Stimulated activated CD4-positive, alpha-beta T cell treated with anti-CD3 and anti-CD28 coated beads, Interleukin-12 subunit alpha, Interleukin-12 subunit beta, amount 100 ng/mL, for 4 hours (primary cell): ENCODE measurements at regions not wholly inside any gene's neighbourhood (a gene's known extent, or its start where the extent isn't known, plus 50 kb on each side); places are given as distances from the start of the nearest gene placed in this dataset.
"Not testable (repeated sequence)": the region's sequence is repeated elsewhere in the genome, so short reads cannot be mapped to it uniquely, and the experiment has no call there.

Experiments
- DNase-seq: peaks from one replicate; pipeline ENCODE4 v3.0.0-alpha.2; 2020

GRCh38 chr7:20839196-20839735 lies 52.6 kb upstream of the SP8 start:
- no peak for DNase-seq

GRCh38 chr7:20839987-20840386 lies 53.3 kb upstream of the SP8 start:
- DNase-seq = no peak

- no peak for DNase-seq
Observed at GRCh38 chr7:20846791-20847190, 60.1 kb upstream of the SP8 start.

GRCh38 chr7:20858951-20859350 lies 72.3 kb upstream of the SP8 start:
- no peak for DNase-seq

- DNase-seq = no peak
Observed at GRCh38 chr7:20861468-20861867, 74.8 kb upstream of the SP8 start.

- no peak for DNase-seq
Observed at GRCh38 chr7:20862554-20862953, 75.9 kb upstream of the SP8 start.

- no peak for DNase-seq
Observed at GRCh38 chr7:20864221-20864620, 77.5 kb upstream of the SP8 start.

GRCh38 chr7:20865684-20866083 lies 79.0 kb upstream of the SP8 start:
- no peak for DNase-seq

- DNase-seq = no peak
Observed at GRCh38 chr7:20870977-20871376, 84.3 kb upstream of the SP8 start.

GRCh38 chr7:20892776-20893175 lies 106.1 kb upstream of the SP8 start:
- no peak for DNase-seq

- no peak for DNase-seq
Observed at GRCh38 chr7:20894806-20895205, 108.1 kb upstream of the SP8 start.

- no peak for DNase-seq
Observed at GRCh38 chr7:20895563-20895962, 108.9 kb upstream of the SP8 start.

GRCh38 chr7:20896996-20897395 lies 110.3 kb upstream of the SP8 start:
- DNase-seq = no peak

- no peak for DNase-seq
Observed at GRCh38 chr7:20906801-20907453, 120.2 kb upstream of the SP8 start.

GRCh38 chr7:20911081-20911480 lies 124.4 kb upstream of the SP8 start:
- DNase-seq = no peak

- DNase-seq = no peak
Observed at GRCh38 chr7:20913853-20914252, 127.2 kb upstream of the SP8 start.

- no peak for DNase-seq
Observed at GRCh38 chr7:20916311-20916710, 129.6 kb upstream of the SP8 start.

GRCh38 chr7:20917603-20918002 lies 130.9 kb upstream of the SP8 start:
- DNase-seq = no peak

GRCh38 chr7:20918156-20918555 lies 131.5 kb upstream of the SP8 start:
- DNase-seq = no peak

GRCh38 chr7:20927178-20927577 lies 140.5 kb upstream of the SP8 start:
- not testable (repeated sequence) for DNase-seq

- DNase-seq = no peak
Observed at GRCh38 chr7:20927976-20928375, 141.3 kb upstream of the SP8 start.

- DNase-seq = no peak
Observed at GRCh38 chr7:20929199-20929598, 142.5 kb upstream of the SP8 start.

GRCh38 chr7:20931739-20932138 lies 145.1 kb upstream of the SP8 start:
- DNase-seq = no peak

GRCh38 chr7:20932785-20933527 lies 146.3 kb upstream of the SP8 start:
- DNase-seq = no peak

GRCh38 chr7:20945451-20945850 lies 158.8 kb upstream of the SP8 start:
- DNase-seq = no peak
